K562 (cell line): ENCODE measurements at regions not wholly inside any gene's neighbourhood (a gene's known extent, or its start where the extent isn't known, plus 50 kb on each side); places are given as distances from the start of the nearest gene placed in this dataset.
A peak's percentile ranks its signal among the peaks of the same experiment; 100 is the strongest.

Experiments
- ATAC-seq: fragments of 200-7000 bp; cut with Tn5 transposase; 3 replicates; pipeline ENCODE4 v1.9.1; 2020; ENCODE audit warnings: moderate library complexity
- BruUV-seq: library from RNA; stranded (reverse); fragments of 400-500 nt; replicated peaks from 2 replicates; lab custom pipeline; 2021; lab: Mats Ljungman, UMichigan
- CTCF ChIA-PET: fragments of 300-600 bp; formaldehyde crosslinking; extraction: SDS; loops from one replicate; lab custom pipeline; 2021; ENCODE audit warnings: low intra/inter-chr PET ratio; lab: Yijun Ruan, JAX
- POLR2A ChIA-PET: fragments of 300-600, 350-650 bp; sonication (Branson Sonifier 250); formaldehyde crosslinking; extraction: SDS; loops from one replicate; lab custom pipeline; 2021; ENCODE audit warnings: antibody characterized with exemption, inconsistent platforms; lab: Yijun Ruan, JAX
- DNase-seq, 4 experiments: peaks; one replicate each; pipeline versions ENCODE4 v3.0.0 to v3.0.0-alpha.2; 2011 to 2018; ENCODE audit warnings: low spot score in 3 of 4, mixed read lengths in 3 of 4; ENCODE audit errors: extremely low read depth in 1 of 4
- FAIRE-seq: peaks from 2 replicates; lab custom pipeline; 2011; peaks lifted over from hg19 to GRCh38; lab: Jason Lieb, UNC
- H2AFZ ChIP-seq: 2 replicates; pipeline ENCODE4 v1.6.0; 2011; ENCODE audit warnings: low read depth, low read length, control low read depth, inconsistent platforms
- H3K27ac ChIP-seq: fragments of 200-600 bp; 3 replicates; pipeline ENCODE4 v1.8.0; 2011; ENCODE audit warnings: low read depth, mild to moderate bottlenecking, control low read depth, inconsistent platforms, low read length, moderate library complexity, mixed read lengths; ENCODE audit errors: extremely low read depth
- H3K27me3 ChIP-seq, 2 experiments: fragments of 300-600 bp in 1 of 2; 2 replicates in 1 of 2; 3 replicates in 1 of 2; pipeline versions ENCODE4 v1.6.0 to v1.8.0; 2011; ENCODE audit warnings: inconsistent platforms in 2 of 2, low read length in 2 of 2, mild to moderate bottlenecking in 1 of 2, mixed read lengths in 1 of 2, moderate library complexity in 1 of 2; ENCODE audit not compliant: control insufficient read depth in 2 of 2, insufficient read depth in 2 of 2
- H3K36me3 ChIP-seq: fragments of 300-600 bp; 3 replicates; pipeline ENCODE4 v1.8.0; 2011; ENCODE audit warnings: mild to moderate bottlenecking, low read length, inconsistent platforms; ENCODE audit not compliant: control insufficient read depth, insufficient read depth
- H3K4me1 ChIP-seq, 2 experiments: fragments of 200-600 bp in 1 of 2; replicated peaks in 1 of 2; 2 replicates in 1 of 2; 3 replicates in 1 of 2; pipeline versions ENCODE4 v1.5.1 to v1.8.0; 2011; ENCODE audit warnings: inconsistent platforms in 2 of 2, low read length in 2 of 2, mild to moderate bottlenecking in 1 of 2, mixed read lengths in 1 of 2, moderate library complexity in 1 of 2; ENCODE audit not compliant: control insufficient read depth in 2 of 2, insufficient read depth in 2 of 2
- H3K4me2 ChIP-seq: 2 replicates; pipeline ENCODE4 v1.6.1; 2011; ENCODE audit warnings: low read length, control low read depth, inconsistent platforms, mixed read lengths; ENCODE audit not compliant: insufficient read depth
- H3K4me3 ChIP-seq: fragments of 200-600 bp; sonication (generic), shearing (Covaris generic); 2 replicates; pipeline ENCODE4 v1.5.1; 2016; ENCODE audit warnings: control low read depth, inconsistent platforms
- H3K79me2 ChIP-seq: fragments of 200-600 bp; 3 replicates; pipeline ENCODE4 v1.8.0; 2011; ENCODE audit warnings: low read length, inconsistent platforms; ENCODE audit not compliant: control insufficient read depth, insufficient read depth
- H3K9ac ChIP-seq, 2 experiments: 2 replicates each; pipeline versions ENCODE4 v1.6.0 to v1.6.1; 2011; ENCODE audit warnings: low read depth in 2 of 2, low read length in 2 of 2, control low read depth in 1 of 2, inconsistent platforms in 1 of 2, mild to moderate bottlenecking in 1 of 2, mixed read lengths in 1 of 2; ENCODE audit not compliant: insufficient read depth in 1 of 2
- H3K9me1 ChIP-seq: one replicate; pipeline ENCODE4 v1.6.0; 2011; ENCODE audit warnings: inconsistent platforms, mild to moderate bottlenecking, low read length, moderate library complexity; ENCODE audit not compliant: control insufficient read depth, insufficient read depth
- H3K9me3 ChIP-seq: replicated peaks from 2 replicates; pipeline ENCODE4 v1.5.1; 2011; ENCODE audit warnings: low read depth, low read length, inconsistent platforms; ENCODE audit not compliant: control insufficient read depth, insufficient read depth
- H4K20me1 ChIP-seq: replicated peaks from 2 replicates; pipeline ENCODE4 v1.6.1; 2011; ENCODE audit warnings: low read length, inconsistent platforms, mixed read lengths; ENCODE audit not compliant: control insufficient read depth, insufficient read depth
- ATF1 ChIP-seq, 2 experiments: fragments of 450-650 bp in 1 of 2; IDR thresholded peaks; 2 replicates each; pipeline ENCODE4 v1.6.1; 2016; ENCODE audit warnings: missing compliant biosample characterization in 1 of 2, missing genetic modification characterization in 1 of 2
- ATF7 ChIP-seq: fragments of 450-650 bp; IDR thresholded peaks from 2 replicates; pipeline ENCODE4 v1.7.1; 2014; ENCODE audit warnings: mild to moderate bottlenecking, moderate library complexity
- FOXA3 ChIP-seq, 2 experiments: fragments of 450-650 bp in 1 of 2; sonication (generic) in 1 of 2; formaldehyde crosslinking; IDR thresholded peaks in 1 of 2; conservative IDR thresholded peaks in 1 of 2; 2 replicates each; pipeline versions ENCODE4 v1.4.0 to v1.8.0; 2020 to 2022; ENCODE audit warnings: mild to moderate bottlenecking in 2 of 2, missing genetic modification reagents in 1 of 2
- GTF2F1 ChIP-seq: IDR thresholded peaks from 2 replicates; pipeline ENCODE4 v1.6.1; 2011; ENCODE audit warnings: low read depth, low read length, improper control_type of control experiment
- RBM25 ChIP-seq: fragments of 200-400 bp; formaldehyde crosslinking; IDR thresholded peaks from 2 replicates; pipeline ENCODE4 v1.6.1; 2018; ENCODE audit warnings: low read length, low read depth, moderate library complexity; ENCODE audit not compliant: severe bottlenecking
- USF1 ChIP-seq: sonication (generic); formaldehyde crosslinking; IDR thresholded peaks from 2 replicates; pipeline ENCODE4 v1.9.0; 2022; ENCODE audit warnings: mild to moderate bottlenecking, missing genetic modification reagents
- ZBTB17 ChIP-seq: fragments of 450-650 bp; formaldehyde crosslinking; IDR thresholded peaks from 2 replicates; pipeline ENCODE4 v1.4.0; 2020; ENCODE audit warnings: mild to moderate bottlenecking
- ZNF239 ChIP-seq: fragments of 250-450 bp; sonication (Bioruptor Pico); IDR thresholded peaks from 2 replicates; pipeline ENCODE4 v1.4.0; 2020; ENCODE audit warnings: mild to moderate bottlenecking
- ZNF644 ChIP-seq: fragments of 200-800 bp; sonication (Bioruptor generic); IDR thresholded peaks from 2 replicates; pipeline ENCODE4 v1.6.1; 2016; ENCODE audit warnings: low read depth, missing genetic modification characterization, missing compliant biosample characterization
- WGBS: fragments of 100-300 bp; shearing (Covaris generic); methylation state at CpG from one replicate; pipeline ENCODE4 v1.1.6; 2016; ENCODE audit warnings: low coverage, mixed read lengths; ENCODE audit not compliant: insufficient coverage; ENCODE audit errors: missing lambda C conversion rate; 5-methylcytosine and 5-hydroxymethylcytosine counted together
- in situ Hi-C: fragments of 300-500 bp; cut with MboI; formaldehyde crosslinking; loops from 4 replicates; pipeline ENCODE4 v1.15.0; 2018; ENCODE audit warnings: inconsistent platforms, mixed read lengths
- intact Hi-C: fragments of 100-400 bp; cut with micrococcal nuclease; formaldehyde crosslinking; loops from 2 replicates; pipeline ENCODE4 v1.14.2; 2022
- TF ChIP-seq, protein P1 (sequence below), 2 experiments: fragments of 150-350 bp in 1 of 2; IDR thresholded peaks; 2 replicates each; pipeline ENCODE4 v1.6.1; 2012 to 2016; ENCODE audit warnings: low read depth in 2 of 2, low read length in 2 of 2, mild to moderate bottlenecking in 1 of 2, moderate library complexity in 1 of 2

GRCh38 chr3:20673866-20674265 lies 487.9 kb upstream of the SGO1 start:
- no peaks in the 10 kb centered on the region for H3K9me3 ChIP-seq
- TF ChIP-seq FOXA3 (CRISPR knock-in tag; conservative IDR thresholded peaks at IDR 0.05 in 1 of 2, IDR thresholded peaks at IDR 0.05 in 1 of 2) (no peak), RBM25 (peak; percentile 13), ATF1 (CRISPR knock-in tag; IDR thresholded peaks at IDR 0.05) (no peak), ATF1 (tag; IDR thresholded peaks at IDR 0.05) (no peak)
- H3K9me1 ChIP-seq = no peaks in the 10 kb centered on the region
- no peaks in the 10 kb centered on the region for H4K20me1 ChIP-seq
- CTCF ChIA-PET = no interaction called here
- POLR2A ChIA-PET = no interaction called here
- no peak overlapping the region for H3K9ac ChIP-seq
- H3K4me3 ChIP-seq = no peak overlapping the region
- no peaks in the 10 kb centered on the region for H3K27me3 ChIP-seq
- ATAC-seq = no peak
- H3K4me1 ChIP-seq = no peaks in the 10 kb centered on the region
- H3K36me3 ChIP-seq = no peaks in the 10 kb centered on the region
- WGBS = 15% methylated on average over 1 of the region's 1 CpG
- intact Hi-C loops (no loop called here), in situ Hi-C loops (no loop called here)
- no TSS peak for BruUV-seq
- H3K4me2 ChIP-seq = no peak overlapping the region
- H3K27ac ChIP-seq = no peak overlapping the region
- H2AFZ ChIP-seq = no peak overlapping the region
- FAIRE-seq = no peak
- no peaks in the 10 kb centered on the region for H3K79me2 ChIP-seq
- DNase-seq = peak in 1 of 4 experiments; percentile 10

DNA sequence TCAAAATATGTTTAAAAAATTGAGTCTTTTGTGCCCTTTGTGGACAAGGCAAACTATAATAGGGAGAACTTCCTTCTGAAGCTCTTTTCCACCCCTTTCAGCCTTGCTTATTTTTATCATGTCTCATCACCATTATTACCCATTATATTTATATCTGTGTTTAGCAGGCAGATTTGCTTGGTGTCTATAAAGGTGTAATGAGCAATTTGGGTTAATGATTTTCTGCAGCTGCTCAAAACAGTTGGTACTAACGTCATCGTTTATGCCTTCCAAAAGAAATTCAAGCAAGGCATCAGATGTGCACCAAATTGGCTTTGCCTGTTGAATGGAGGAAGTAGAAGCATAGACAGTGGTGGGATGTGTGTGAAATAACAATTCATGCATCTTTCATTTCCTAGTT lies 483.7 kb upstream of the SGO1 start:
- no peaks in the 10 kb centered on the region for H3K9me1 ChIP-seq
- TF ChIP-seq USF1 (CRISPR knock-in tag) (no peak), ZNF239 (CRISPR knock-in tag) (no peak), ATF7 (no peak), ZBTB17 (no peak), ZNF644 (tag) (no peak), GTF2F1 (no peak)
- TF ChIP-seq, protein P1, sequence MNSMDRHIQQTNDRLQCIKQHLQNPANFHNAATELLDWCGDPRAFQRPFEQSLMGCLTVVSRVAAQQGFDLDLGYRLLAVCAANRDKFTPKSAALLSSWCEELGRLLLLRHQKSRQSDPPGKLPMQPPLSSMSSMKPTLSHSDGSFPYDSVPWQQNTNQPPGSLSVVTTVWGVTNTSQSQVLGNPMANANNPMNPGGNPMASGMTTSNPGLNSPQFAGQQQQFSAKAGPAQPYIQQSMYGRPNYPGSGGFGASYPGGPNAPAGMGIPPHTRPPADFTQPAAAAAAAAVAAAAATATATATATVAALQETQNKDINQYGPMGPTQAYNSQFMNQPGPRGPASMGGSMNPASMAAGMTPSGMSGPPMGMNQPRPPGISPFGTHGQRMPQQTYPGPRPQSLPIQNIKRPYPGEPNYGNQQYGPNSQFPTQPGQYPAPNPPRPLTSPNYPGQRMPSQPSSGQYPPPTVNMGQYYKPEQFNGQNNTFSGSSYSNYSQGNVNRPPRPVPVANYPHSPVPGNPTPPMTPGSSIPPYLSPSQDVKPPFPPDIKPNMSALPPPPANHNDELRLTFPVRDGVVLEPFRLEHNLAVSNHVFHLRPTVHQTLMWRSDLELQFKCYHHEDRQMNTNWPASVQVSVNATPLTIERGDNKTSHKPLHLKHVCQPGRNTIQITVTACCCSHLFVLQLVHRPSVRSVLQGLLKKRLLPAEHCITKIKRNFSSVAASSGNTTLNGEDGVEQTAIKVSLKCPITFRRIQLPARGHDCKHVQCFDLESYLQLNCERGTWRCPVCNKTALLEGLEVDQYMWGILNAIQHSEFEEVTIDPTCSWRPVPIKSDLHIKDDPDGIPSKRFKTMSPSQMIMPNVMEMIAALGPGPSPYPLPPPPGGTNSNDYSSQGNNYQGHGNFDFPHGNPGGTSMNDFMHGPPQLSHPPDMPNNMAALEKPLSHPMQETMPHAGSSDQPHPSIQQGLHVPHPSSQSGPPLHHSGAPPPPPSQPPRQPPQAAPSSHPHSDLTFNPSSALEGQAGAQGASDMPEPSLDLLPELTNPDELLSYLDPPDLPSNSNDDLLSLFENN (IDR thresholded peaks at IDR 0.05; ENCODE audit: low read depth in 2 of 2, low read length in 2 of 2) = no peak
- no peak for ATAC-seq
- no peak for DNase-seq
- POLR2A ChIA-PET = no interaction called here
- in situ Hi-C loops = no loop called here
- peak overlapping the region; percentile 55 for H2AFZ ChIP-seq
- no peak for FAIRE-seq
- no TSS peak for BruUV-seq
- H3K4me2 ChIP-seq = no peak overlapping the region
- no peaks in the 10 kb centered on the region for H3K27me3 ChIP-seq
- no peak overlapping the region for H3K9ac ChIP-seq
- WGBS = 0% methylated on average over 2 of the region's 2 CpGs
- H3K27ac ChIP-seq = no peak overlapping the region
- intact Hi-C loops = loop anchor here (10.0 kb wide), 1 partner anchor 325 kb away; no protein-coding TSS in a partner anchor
- H3K4me1 ChIP-seq = no peaks in the 10 kb centered on the region
- H4K20me1 ChIP-seq = no peaks in the 10 kb centered on the region
- H3K9me3 ChIP-seq = no peaks in the 10 kb centered on the region
- H3K36me3 ChIP-seq = no peaks in the 10 kb centered on the region
- CTCF ChIA-PET = no interaction called here
- no peak overlapping the region for H3K4me3 ChIP-seq
- H3K79me2 ChIP-seq = no peaks in the 10 kb centered on the region
